ENCODE measurements at regions not wholly inside any gene's neighbourhood (a gene's known extent, or its start where the extent isn't known, plus 50 kb on each side); places are given as distances from the start of the nearest gene placed in this dataset.
"Not testable (repeated sequence)": the region's sequence is repeated elsewhere in the genome, so short reads cannot be mapped to it uniquely, and the experiment has no call there.

GRCh38 chr2:7657526-7657925 lies 740.3 kb downstream of the RNF144A start:
- DNase-seq, result not testable (repeated sequence)

- no peak for DNase-seq
Observed at GRCh38 chr2:7658486-7658885, 741.3 kb downstream of the RNF144A start.

- no peak for DNase-seq
Observed at GRCh38 chr2:7660816-7661215, 743.6 kb downstream of the RNF144A start.

DNA sequence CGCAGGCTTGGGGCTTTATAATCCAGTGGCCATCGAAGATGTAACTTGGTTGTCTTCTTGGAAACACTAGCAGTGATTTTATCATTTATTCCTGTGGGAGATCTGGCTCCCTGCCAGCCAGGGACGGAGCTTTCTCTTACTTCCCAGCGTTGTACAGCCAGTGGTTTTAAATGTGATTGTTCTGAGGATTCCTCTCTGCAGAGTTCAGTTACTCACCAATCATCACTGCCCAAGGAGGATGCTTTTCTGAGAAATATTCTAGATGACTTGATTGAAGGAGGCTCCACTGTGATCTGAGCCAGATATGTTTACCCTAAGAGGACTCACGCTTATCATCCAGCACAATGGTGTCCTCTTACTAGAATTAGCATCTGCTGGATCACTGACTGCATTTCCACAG lies 744.3 kb downstream of the RNF144A start:
- no peak for DNase-seq

GRCh38 chr2:7665880-7666279 lies 748.7 kb downstream of the RNF144A start:
- no peak for DNase-seq

DNA sequence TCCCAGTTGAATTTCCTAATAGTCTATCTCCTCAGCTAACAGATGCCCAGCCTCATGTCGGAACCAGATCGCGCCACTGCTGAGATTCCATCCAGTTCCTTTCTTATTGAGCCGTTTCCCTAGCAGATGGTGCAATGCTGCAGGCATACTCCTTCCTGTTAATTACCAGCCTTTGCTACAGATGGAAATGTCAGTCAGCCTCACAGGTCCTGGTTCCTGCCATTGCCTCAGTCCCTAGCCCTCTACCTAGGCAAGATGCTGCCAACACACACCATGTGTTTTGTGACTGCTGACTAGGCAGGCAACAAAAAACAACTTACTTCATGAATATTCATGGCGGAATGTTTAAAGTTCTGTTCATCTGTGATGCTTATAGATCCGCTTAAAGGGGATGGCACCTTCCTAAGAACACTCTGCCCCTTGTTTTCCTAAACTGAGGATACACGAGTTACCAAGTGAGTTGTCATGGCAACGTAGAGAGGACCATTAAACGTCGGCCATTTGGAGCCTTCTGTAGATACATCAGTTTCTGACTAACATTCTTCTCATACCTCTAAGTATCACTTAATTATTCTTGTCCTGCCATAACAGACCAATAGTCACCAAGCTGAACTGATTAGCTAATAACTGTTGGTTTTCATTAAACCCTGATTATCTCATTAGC lies 749.5 kb downstream of the RNF144A start:
- DNase-seq, result no peak

GRCh38 chr2:7667260-7667757 lies 750.1 kb downstream of the RNF144A start:
- no peak for DNase-seq

- no peak for DNase-seq
Observed at GRCh38 chr2:7670905-7671641, 753.9 kb downstream of the RNF144A start.

DNA sequence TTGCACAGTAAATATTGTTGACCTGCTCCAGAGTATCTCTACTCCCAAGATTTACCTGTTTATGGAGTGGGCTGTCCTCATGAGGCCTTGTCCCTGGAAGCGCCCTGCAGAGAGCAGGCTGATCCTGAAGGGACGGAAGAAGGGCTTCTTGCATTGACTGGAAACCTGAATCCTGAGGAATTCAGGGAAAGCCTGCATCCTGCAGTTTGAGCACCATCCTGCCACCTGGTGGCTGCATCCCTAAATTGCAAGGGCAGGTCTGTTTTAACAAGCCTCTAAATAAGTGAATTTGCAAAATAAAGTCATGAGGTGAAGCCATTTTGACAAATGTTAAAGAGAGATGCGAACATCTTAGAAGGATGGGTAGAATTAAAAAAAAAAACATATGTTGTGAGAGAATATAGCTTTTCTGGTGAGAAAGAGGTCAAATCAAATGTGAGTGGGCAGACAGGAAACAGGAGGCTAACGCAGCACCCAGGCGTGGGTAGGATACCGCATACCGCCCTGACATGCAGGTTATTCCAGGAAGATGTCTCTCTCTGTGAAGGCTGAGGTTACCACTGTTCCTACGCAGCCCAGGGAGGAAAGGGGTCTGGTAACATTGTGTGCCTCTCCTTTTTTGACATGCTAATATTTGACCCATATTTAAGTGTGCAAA lies 754.9 kb downstream of the RNF144A start:
- peak; percentile 57 for DNase-seq

GRCh38 chr2:7672685-7673071 lies 755.5 kb downstream of the RNF144A start:
- DNase-seq, result no peak

DNA sequence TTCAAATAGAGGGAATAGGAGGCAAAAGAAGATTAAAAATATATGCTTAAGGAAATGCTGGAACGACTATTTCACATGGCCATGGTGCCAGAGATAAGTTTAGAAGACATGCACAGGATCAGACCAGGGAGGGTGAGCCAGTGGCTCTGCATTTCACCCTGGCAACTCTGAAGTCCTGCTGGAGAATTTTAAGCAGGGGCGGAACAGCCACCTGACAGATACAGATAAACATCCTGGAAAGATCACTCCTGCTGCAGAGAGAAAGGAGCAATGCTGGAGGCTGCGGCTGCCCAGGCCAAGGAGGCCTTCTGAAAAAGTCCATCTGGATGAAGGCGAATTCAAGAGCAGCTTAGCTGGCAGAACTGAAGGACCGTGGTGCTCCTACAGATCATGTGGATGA lies 755.9 kb downstream of the RNF144A start:
- no peak for DNase-seq

DNA sequence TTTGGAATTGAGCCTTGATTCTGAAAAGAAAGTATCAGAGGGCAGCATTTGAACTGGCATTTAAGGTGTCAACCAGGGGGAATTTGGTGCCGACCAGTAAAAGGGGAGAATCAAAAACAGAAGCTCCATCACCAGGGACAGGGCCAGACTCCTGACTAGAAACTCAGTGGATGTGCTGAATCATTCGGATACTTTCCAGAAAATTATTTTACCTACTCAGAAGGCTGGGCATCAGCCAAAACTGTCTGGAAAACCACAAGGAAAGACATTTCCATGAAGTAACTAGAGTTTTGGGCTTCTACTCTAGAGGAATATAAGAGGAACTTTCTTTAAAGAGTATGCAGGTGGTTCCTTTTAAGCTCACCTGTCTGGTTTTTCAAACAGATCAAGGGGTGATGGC lies 756.6 kb downstream of the RNF144A start:
- DNase-seq, result no peak

DNA sequence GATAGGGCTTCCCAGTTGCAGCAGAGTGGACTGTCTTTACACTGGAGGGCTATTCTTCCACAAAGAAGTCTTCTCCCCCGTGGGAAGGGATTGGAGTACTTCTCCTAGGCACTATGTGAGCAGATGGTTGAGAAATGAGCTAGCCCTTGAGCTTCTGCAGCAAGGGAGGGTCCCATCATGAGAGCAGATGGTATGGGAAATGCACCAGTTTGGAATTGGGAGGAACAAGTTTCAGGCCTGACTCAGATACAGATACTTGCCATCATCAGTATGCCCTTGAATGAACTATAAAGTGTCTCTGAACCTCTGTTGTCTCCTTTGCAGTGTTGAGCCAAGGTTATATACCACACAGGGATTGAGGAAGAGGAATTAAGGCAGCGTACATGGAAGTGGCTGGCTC lies 757.4 kb downstream of the RNF144A start:
- no peak for DNase-seq

DNA sequence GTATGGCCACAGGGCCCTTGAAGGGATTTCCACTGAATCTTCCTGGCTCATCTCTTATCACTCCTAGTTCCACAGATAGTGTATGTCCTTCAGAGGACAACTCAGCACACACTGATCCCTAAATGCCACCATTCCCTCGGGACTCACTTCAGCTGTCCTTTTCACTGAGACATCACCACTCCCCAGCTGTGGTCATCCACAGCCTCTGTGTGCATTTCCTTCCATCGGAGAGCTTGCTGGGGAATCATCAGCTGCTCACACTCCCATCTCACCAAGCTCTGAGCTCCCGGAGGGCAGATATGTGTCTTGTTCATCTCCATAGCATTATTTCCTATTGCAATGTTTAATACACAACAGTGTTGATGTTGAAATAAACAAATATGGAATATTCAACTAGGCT lies 759.5 kb downstream of the RNF144A start:
- DNase-seq, result no peak

DNA sequence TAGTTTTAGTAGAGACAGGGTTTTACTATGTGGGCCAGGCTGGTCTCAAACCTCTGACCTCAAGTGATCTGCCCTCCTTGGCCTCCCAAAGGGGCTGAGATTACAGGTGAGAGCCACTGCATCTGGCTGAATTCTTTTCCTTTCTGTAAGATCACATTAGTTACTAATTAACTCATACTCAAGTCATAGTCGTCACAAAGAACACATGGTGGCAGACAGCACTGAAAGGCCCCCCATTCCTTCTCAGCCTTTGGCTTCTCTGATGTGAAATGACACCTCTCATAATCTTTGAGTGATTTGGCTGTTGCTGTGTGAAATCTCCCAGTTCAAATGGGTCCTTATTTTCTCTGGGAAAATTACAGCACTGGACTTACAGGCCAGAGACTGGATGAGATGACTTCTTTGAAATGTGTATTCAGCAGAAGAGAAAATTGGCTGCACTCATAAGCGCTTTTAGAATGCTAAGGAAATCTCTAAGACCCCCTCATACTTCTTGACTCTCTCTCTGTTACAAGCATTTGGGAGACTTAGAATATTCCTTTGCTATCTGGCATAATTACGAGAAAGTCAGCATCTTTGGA lies 764.8 kb downstream of the RNF144A start:
- DNase-seq, result no peak

- no peak for DNase-seq
Observed at GRCh38 chr2:7683196-7683595, 766.0 kb downstream of the RNF144A start.

- DNase-seq, result no peak
Observed at GRCh38 chr2:7683708-7684107, 766.5 kb downstream of the RNF144A start.

DNA sequence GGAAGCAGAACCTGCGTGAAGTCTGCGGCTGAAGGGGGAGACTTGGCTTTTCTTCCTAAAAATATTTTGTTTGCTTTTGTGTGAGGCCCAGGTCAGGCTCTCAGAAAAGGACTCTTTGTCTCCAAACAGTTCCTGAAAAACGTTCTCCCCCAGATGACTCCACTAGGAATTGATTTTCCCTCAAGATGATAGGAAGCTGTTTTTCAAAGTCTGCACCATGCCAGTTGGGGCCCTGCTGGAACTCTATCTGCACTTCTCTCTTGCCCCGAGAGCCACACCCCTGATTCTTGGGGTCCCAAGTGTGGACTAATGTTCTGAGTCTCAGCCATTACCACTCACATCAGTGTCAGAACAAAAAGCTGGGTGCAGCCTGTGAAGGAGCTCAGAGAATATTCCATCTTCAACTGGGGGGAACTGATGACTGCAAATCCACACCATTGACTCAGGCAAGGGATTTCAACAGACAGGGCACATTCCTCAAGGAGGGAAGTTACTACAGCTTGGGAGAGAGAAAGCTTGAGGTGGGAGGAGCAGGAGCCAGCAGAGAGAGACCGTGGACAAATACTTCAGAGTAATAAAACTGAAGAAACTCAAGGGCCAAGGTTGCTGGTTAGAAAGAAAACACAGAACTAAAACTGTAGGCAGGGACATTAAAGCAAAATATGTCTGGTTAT lies 768.3 kb downstream of the RNF144A start:
- no peak for DNase-seq

DNA sequence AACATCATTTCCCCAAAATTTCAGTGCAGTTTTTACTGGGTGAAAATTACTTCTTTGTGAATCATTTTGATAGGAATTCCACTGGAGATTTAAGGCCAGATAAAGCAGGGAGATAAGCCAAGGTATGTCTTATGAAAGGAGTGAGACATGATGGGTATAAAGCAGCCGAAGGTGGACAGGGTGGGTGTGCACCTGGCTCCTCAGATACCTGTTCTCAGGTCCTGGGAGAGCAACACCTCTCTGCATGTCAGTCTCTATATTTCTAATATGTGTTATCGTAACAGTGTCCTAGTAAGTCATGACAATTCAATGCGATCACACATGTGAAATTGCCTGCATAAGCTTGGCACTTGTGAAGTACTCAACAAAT lies 768.8 kb downstream of the RNF144A start:
- no peak for DNase-seq

- no peak for DNase-seq
Observed at GRCh38 chr2:7691961-7692656, 774.9 kb downstream of the RNF144A start.

DNA sequence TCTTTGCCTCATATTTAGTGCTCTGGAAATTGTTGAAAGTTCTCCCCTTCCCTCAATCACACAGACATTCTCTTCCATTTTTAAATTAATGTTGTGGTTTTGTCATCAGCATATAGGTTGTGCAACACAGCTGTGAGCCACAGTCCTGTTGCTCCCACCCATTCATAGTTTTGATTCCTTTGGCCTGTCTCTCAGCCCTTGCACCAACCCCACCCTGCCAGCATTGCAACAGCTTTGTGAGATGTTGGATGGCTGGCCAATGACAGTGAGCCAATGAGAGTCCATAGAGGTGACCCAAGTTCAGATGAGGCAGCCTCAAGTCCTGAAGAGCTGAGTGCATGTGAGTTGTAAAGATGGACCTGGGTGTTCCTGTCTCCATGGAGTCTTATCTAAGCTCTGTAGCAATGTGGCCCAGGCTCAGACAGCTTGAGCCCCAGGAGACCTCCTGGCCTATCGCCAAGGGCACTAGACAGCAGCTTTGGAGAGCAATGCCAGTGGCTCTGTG lies 775.5 kb downstream of the RNF144A start:
- DNase-seq, result no peak
